ENCODE measurements at regions not wholly inside any gene's neighbourhood (a gene's known extent, or its start where the extent isn't known, plus 50 kb on each side); places are given as distances from the start of the nearest gene placed in this dataset.
"Not testable (repeated sequence)": the region's sequence is repeated elsewhere in the genome, so short reads cannot be mapped to it uniquely, and the experiment has no call there.

DNA sequence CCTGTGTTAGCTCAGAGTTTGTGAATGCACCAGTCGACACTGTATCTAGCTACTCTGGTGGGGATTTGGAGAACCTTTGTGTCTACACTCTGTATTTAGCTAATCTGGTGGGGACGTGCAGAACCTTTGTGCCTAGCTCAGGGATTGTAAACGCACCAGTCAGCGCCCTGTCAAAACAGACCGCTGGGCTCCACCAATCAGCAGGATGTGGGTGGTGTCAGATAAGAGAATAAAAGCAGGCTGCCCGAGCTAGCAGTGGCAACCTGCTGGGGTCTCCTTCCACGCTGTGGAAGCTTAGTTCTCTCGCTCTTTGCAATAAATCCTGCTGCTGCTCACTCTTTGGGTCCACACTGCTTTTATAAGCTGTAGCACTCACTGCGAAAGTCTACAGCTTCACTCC lies 324.2 kb downstream of the RAD51AP2 start:
- no peak for DNase-seq (ENCODE audit: low read depth)

- DNase-seq (ENCODE audit: low read depth), result not testable (repeated sequence)
These were observed 324.8 kb downstream of the RAD51AP2 start for GRCh38 chr2:17193433-17193890.

DNA sequence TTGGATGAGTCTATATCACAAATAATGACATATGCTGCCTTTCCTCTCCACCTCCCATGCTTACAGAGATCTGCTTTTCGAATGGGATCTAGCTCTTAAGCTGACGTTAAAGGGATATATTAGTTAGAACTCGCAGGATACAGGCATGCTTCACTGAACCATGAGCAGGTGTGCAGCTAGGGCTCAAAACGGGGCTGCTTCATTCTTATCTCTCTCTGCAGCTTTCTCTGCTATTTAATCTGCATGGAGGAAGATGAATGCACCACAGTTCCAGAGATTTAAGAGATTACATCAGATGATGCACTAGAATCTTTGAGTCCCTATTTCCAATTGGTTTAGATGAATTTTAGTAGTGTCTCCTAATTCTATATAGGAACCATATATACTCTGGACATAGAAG lies 327.0 kb downstream of the RAD51AP2 start:
- no peak for DNase-seq (ENCODE audit: low read depth)

DNA sequence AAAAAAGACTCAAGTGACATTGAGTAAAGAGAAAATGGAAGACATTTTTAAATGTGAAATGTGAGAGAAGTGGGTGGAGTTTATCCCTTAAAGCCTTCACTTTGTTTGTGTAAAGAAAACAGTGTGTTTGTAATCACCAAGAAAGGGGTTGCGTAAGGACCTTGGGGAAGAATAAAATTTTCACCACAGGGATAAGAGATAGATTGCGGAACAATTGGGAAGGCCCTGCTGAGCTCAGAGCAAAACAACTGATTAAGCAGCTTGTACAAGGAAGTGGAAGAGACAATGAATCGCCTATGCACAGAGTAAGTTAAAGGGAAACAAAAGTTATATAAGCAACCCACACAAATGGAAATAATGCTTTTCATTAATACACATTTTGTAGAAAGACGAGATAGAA lies 327.7 kb downstream of the RAD51AP2 start:
- no peak for DNase-seq (ENCODE audit: low read depth)

- DNase-seq (ENCODE audit: low read depth), result no peak
These were observed 329.5 kb downstream of the RAD51AP2 start for GRCh38 chr2:17188721-17189120.

DNA sequence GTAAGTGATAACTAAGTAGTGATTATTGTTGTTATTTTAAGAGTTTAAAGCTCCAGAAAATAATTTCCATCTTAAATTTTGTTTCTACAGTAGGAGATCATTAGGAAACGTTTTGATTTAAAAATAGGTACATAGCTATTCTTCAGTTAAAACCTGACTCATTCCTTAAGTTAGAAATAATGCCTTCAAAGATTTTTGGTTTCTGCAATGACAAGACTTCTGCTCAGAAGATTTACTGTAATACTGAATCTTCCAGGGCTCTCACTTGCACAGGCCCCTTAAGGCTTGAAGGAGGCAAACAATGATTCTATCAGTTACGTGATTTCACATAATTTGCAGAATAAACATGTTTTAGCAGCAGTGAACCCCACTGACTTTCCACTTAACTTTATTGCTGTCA lies 333.7 kb downstream of the RAD51AP2 start:
- no peak for DNase-seq (ENCODE audit: low read depth)

GRCh38 chr2:17182399-17182798 lies 335.8 kb downstream of the RAD51AP2 start:
- no peak for DNase-seq (ENCODE audit: low read depth)

DNA sequence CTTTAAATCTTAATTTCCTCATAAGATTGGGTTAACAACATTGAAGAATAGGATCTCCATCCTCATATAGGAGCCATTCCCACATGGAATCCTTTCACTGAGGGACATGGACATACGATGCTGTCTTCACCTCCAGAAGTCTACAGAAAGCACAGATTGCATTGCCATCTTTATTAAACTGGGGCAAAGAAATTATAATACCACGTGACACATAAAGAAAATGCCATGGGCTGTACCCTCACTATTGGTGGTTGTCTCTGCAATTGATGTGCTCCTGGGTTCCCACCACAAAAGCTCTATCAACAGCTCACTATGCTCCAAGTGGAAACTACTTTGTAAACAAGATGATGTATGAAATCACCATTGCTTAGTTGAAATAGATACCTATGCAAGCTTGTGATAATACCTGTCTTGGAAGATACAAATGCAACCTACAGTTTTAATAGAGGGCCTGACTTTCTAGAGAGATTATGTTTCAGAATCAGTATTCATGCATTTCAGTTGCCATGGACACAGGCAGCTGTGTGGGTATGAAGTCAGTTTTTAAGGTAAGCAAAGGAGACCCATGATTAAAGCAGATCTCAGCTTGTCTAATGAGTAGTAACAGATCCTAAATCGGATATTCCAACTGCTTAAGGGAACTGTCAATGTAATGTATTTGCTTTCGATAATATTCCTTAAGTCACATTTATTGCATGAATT lies 337.0 kb downstream of the RAD51AP2 start:
- no peak for DNase-seq (ENCODE audit: low read depth)

GRCh38 chr2:17179145-17179808 lies 339.0 kb downstream of the RAD51AP2 start:
- DNase-seq (ENCODE audit: low read depth), result no peak

GRCh38 chr2:17177088-17177487 lies 341.2 kb downstream of the RAD51AP2 start:
- no peak for DNase-seq (ENCODE audit: low read depth)

DNA sequence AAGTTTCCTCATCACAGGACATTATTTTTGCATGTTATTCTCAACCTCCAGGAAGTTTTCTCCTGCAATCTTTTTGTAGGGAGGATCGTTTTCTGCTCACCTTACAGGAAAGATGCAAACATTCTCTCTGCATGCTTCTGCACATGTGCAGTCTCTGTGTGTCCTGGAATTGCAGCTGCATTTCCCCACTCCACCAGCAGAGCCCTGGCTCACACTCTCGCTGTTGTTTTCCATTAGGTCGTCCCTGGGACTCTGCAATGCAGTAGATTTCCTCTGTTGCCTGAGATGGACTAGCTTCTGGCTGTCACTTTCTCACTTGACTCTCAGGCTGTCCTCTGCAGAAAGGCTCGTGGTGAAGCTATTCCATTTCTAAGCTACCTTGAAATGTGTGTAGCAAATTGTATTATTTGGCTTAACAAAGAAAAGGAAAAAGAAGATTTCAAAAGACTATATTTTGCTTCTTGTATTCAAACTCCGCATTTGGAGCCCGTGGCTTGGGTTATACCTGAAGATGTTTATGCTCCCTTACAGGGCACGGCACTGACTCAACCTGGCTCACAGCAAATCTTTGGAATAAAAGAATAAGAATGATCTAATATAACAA lies 346.7 kb downstream of the RAD51AP2 start:
- no peak for DNase-seq (ENCODE audit: low read depth)

DNA sequence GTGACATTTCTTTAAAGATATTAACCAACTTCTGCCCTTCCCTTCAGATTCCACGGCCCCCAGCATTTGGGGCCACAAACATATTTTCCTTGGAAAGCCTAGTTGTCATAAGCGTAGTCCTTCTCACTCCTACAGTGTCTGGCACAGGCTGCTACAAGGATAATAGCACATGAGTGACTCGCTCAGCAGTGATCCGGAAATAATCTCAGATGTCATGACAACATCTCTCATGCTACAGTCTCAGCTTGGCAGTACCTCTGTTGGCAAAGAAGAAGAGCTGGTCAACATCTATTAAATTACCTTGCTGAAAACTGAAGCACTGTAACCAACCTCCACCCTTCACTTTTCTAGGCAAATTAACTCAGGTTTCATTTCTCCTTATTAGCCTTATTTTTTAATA lies 351.7 kb downstream of the RAD51AP2 start:
- peak; percentile 25 for DNase-seq (ENCODE audit: low read depth)

DNA sequence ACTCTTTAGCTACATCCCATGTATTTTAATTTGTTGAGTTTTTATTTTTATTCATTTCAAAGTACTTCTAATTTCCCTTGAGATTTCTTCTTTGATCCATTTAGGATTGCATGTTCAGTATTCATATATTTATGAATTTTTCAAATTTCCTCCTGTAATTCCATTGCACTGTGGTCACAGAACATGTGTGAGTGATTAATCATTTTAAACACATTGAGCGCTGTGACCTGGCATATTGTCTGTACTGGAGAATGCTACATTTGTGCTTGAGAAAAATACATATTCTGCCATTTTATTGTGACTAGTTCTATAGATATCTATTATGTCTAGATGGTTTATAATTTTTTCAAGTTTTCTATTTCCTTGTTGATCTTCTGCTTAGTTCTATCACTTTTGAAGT lies 353.7 kb downstream of the RAD51AP2 start:
- DNase-seq (ENCODE audit: low read depth), result no peak

- no peak for DNase-seq (ENCODE audit: low read depth)
These were observed 354.6 kb downstream of the RAD51AP2 start for GRCh38 chr2:17163638-17164037.

GRCh38 chr2:17162713-17163112 lies 355.5 kb downstream of the RAD51AP2 start:
- DNase-seq (ENCODE audit: low read depth), result no peak

DNA sequence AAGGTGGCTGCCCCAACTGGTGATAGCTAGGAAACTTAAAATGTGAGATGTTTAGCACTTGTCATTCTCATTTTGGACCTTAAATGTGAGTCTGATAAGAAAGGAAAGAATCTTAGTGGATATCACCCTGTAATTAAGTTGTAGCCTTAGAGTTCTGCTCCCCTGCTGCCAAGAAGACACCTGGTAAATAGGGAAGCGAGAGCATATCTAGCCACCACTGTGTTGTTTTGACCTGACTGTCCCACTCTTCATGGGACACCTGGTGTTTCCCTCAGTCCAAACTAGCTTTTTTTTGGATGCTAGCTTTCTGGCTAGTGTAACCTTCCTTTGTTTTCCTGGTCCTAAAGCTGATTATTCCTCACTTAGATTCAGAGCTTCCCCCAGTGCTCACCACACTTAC lies 357.6 kb downstream of the RAD51AP2 start:
- DNase-seq (ENCODE audit: low read depth), result no peak

DNA sequence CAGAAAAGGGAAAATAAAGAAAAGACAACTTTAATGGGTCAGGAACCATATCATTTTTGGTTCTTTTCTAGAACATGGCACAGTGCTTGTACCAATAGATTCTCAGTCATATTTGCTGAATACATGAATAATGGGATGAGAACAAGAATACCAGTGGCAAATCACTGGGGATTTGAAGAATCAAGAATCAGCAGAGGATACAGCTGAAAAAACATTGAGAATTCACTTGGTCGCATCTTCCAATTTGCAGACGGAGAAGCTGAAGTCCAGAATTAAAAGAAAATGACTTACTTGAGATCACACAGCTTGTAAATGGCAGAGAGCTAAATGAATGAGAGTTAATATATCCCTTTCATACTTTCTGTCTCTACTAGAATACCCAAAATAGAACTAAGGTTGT lies 362.2 kb downstream of the RAD51AP2 start:
- DNase-seq (ENCODE audit: low read depth), result no peak

- no peak for DNase-seq (ENCODE audit: low read depth)
These were observed 368.3 kb downstream of the RAD51AP2 start for GRCh38 chr2:17149945-17150344.

- no peak for DNase-seq (ENCODE audit: low read depth)
These were observed 369.7 kb downstream of the RAD51AP2 start for GRCh38 chr2:17148407-17149145.

- DNase-seq (ENCODE audit: low read depth), result no peak
These were observed 371.9 kb downstream of the RAD51AP2 start for GRCh38 chr2:17146358-17146757.

- DNase-seq (ENCODE audit: low read depth), result no peak
These were observed 381.4 kb downstream of the RAD51AP2 start for GRCh38 chr2:17136877-17137276.

DNA sequence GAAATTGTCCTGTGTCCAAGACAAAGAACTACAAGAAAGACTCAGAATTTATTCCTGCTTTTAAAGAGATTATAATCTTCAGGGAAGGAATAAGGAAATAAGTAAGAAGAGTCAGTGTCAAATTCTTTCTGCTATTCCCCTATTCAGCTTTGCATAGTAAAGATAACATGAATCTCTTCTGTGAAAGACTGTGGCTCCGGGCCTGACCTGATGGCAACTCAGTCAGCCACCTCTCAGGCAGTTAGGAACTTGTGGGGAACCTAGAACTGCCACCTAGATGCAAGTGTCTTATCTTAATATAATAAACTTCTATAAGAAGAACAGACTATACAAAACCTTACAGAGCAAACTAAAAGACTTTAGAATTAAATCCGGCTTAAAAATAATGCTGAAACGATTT lies 382.0 kb downstream of the RAD51AP2 start:
- no peak for DNase-seq (ENCODE audit: low read depth)

DNA sequence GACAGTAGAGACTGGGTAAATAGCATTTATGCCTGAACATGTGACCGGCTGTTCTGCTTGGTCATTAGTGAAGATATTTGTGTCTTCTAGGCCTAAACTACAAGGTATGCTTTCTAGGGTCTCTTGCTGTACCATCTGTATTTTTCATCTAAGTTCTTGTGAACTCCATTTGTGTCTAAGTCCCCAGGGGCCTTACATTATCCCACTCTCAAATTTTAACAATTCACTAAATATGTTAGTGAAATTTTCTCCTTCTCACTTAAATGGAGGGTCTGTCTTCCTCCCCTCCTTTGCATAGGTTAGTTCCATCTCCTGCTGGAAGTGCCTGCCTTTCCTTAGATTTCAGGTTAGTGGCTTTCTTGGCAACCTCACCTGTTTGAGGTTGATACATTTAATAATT lies 382.6 kb downstream of the RAD51AP2 start:
- no peak for DNase-seq (ENCODE audit: low read depth)

Measured in stromal cell of bone marrow (primary cell).